GM21528 (cell line): ENCODE measurements at regions not wholly inside any gene's neighbourhood (a gene's known extent, or its start where the extent isn't known, plus 50 kb on each side); places are given as distances from the start of the nearest gene placed in this dataset.

ENCODE experiments used
- ATAC-seq: cut with Tn5 transposase; IDR thresholded peaks from one replicate; pipeline ENCODE4 v1.9.1; 2021; ENCODE audit warnings: mild to moderate bottlenecking, moderate library complexity; ENCODE audit not compliant: unreplicated experiment, low FRiP score

DNA sequence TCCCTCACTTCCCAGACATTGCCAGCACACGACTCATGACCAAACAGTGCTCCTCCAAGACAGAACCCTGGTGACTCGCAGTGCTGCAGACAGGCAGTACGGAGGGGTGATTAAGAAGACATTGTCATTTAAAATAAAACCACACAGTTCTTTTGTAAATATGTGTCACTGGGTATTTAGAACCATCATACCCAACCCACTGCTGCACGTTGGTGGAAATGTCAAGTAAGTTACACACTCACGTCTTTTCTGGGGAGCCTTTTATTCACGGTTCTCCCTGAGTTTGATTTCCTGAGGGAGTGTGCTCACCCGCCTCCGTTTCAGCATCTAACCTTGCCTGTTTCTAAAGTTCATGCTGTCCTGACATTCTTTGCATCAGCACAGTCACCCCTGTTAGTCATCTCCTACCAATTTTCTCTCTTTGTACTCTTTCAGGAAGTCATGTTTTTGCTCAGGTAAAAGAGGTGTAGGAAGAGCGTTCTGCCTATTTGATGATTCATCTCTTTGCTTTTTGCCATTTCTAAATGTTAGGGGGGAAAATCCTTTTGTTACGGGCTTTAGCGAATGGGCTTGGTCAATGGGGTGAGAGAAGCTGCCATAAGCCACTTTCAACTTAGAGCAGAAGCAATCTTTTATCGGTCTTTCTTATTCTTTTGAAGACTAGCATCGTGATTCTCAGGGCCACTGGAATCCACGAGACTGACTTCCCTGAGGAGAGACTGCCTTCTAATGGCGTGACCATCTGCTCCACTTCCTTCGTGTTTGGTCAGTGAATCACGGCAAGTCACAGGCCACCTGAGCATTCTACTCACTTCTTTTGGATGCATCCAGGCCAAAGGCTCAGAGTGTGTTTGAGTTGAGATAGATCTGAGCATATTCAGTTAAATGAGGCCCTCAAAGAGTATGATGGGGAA lies 512.8 kb upstream of the JARID2 start:
- ATAC-seq: no peak

DNA sequence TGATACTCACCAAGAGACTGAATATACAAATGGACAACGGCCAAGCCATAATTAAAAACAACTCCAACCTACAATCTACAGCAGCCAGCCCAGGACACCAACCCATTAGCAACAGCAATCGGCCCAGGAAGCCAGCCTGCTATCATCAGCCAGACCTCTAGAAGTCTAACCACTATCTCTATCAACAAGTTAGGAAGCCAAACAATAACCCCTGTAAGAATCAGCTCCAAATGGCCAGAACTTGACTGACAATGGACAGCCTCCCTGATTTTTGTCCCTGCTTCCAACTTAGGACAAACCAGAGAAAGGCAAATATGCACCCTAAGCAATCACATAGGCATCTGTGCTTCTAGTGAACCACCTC lies 511.8 kb upstream of the JARID2 start:
- ATAC-seq: no peak

DNA sequence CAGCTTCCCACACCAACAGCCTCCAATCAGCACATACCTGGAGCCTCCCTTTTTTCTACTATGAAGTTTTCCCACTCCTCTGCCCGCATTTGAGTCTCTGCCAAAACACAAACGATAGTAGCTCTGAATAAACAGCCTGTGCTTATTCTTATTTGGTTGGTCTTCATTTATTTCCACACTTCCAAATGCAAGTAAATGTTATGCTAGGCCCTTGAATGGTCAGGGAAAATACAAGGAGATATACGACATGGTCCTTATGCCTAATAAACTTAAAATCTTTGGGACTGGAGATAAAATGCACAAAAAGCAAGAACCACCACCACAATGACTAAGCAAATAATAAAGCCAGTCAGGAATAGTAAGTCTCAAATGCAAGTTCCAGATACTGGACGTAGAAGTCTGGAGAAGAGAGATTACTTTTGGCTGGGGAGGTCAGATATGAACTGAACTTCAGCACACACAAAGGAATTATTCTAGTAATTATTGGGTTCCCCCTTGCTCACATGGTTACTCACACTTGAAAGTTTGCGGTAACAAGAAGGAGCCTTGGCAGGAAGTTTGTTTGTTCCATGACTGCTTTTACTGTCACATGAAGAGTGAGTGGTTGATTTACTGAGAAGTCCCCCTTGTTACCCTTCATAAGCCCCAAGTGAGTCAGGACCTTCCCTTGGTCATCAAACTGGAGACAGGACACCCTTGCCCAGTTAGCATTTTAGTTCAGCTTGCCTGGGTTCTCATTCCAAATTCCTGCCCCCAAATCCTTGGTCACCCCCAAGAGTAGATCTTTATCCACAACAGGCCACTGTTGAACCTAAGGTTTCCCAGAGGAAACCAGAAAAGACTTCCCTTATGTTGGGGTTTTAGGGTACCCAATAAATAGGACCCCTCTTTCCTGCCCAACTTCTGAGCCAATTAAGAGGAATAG lies 511.2 kb upstream of the JARID2 start:
- ATAC-seq: no peak

GRCh38 chr6:14735956-14736486 lies 509.8 kb upstream of the JARID2 start:
- no peak for ATAC-seq

- no peak for ATAC-seq
These were observed 509.3 kb upstream of the JARID2 start for GRCh38 chr6:14736554-14736953.

- ATAC-seq: no peak
These were observed 507.4 kb upstream of the JARID2 start for GRCh38 chr6:14738497-14738896.

DNA sequence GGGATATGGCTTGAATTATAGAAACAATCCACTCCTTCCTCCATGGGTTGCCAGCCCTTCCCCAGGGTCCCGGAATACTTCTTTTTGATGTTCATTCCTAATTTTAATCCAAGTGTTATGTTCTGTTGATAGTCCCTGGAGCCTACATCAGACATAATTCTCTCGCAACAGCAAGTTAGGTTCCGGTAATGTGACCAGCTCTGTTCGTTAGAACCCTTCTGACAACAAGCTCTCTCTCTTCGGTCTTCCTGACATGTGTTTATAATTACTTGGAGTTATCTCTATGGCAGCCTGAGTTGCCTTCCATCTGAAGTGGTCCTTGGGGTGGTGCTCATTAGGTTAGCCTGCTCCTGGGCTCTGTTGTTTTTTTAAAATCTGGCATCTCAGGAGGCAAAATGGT lies 506.9 kb upstream of the JARID2 start:
- no peak for ATAC-seq

GRCh38 chr6:14739827-14740226 lies 506.0 kb upstream of the JARID2 start:
- no peak for ATAC-seq

DNA sequence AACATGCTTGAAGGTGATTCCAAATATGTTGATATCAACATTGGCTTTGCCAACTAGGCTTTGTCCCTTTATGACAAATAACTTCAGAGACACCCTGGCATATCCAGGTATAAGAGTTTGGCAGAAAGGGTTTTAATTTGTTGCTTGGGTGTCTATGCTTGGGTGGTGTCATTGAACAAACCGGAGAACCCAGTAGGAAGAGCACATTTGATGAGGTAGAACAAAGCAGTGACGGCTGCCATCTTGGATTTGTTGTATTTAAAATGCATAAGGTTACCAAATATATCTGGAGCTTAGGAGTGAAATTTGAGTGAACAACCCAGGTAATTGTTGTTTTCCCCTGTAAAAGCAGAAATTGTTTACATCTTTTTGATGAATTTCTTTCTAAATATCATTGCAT lies 503.7 kb upstream of the JARID2 start:
- no peak for ATAC-seq

- no peak for ATAC-seq
These were observed 503.2 kb upstream of the JARID2 start for GRCh38 chr6:14742680-14743079.

DNA sequence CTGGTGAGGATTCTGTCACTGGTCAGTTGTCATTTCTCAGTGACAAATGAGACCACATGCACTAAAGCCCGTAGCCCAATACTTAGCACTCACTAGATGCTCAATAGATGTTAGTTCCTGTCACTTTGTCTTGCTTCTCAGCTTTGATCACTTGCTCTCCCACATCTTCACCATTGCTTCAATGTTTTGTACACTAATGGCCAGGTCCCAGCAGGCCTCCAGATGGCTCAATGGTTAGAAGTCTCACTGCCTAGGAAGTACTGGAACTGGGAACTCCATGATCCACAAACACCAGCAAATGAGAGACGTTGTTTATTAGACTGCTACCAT lies 502.8 kb upstream of the JARID2 start:
- no peak for ATAC-seq

DNA sequence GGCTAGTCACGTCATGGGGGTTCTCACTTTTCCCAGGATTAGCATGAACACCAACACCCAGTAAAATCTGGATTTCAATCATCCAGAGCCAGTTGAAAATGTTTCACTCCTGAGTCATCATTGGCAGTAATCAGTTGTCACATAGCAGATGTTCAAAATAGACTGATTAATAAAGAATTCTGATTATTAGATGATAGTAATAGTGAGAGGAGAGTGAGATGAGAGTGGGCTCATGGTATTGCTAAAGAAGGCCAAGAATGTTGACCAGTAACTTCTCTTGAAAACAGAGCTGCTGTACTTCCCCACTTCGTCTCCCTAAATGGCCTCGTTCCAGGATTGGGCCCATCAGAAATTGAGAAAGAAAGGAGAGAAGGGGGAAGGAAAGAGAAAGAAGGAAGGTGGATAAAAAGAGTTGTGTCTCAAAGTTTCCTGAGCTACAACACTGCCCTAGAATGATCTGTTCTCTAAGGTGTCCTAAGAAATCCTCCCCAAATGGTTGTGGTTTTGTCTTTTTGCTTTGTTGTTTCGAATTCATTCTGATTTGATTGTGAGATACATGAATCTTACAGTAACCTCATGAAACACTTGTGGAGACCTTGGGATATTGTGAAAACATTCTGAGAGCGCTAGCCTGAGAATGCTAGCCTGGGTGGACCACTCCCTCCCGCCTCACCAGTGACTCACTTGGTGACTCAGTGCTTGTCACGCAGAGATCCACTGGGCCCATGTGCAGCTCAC lies 502.2 kb upstream of the JARID2 start:
- no peak for ATAC-seq

- no peak for ATAC-seq
These were observed 501.7 kb upstream of the JARID2 start for GRCh38 chr6:14744212-14744556.

GRCh38 chr6:14746139-14746837 lies 499.6 kb upstream of the JARID2 start:
- ATAC-seq: no peak

DNA sequence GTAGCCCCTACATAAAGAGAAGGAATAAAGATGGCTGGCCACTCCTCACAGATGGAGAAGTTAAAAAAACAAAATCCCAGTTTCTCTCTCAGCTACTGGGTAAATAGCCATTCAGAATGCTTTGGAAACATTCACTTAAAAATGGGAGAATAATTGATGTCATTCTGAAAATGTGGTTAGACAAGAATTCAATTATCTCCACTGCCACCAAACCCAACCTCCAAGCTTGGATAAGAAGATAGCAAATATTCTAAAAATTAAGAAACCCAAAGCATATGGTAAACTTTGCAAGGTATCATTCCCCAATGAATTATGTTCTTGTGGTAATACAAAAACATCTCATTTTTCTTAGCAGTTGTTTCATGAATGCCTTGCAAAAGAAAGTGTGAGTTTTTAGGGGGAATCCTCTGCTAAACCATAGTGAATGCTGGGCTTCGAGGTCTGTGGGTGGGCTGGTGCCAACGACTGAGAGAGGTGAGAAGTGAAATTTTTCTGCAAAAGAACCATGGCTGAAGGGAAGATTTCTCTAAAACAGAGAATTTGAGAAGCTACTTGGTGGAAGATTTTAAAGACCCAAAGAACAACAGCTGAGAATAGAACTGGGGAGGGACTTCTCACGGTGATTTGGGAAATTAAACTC lies 497.9 kb upstream of the JARID2 start:
- ATAC-seq: no peak

- no peak for ATAC-seq
These were observed 497.2 kb upstream of the JARID2 start for GRCh38 chr6:14748679-14749078.

- ATAC-seq: no peak
These were observed 495.7 kb upstream of the JARID2 start for GRCh38 chr6:14750059-14750661.

GRCh38 chr6:14751645-14752175 lies 494.2 kb upstream of the JARID2 start:
- no peak for ATAC-seq
